Stimulated activated CD4-positive, alpha-beta T cell treated with anti-CD3 and anti-CD28 coated beads, TNF-alpha, amount 100 ng/mL, for 24 hours (primary cell): ENCODE measurements at regions not wholly inside any gene's neighbourhood (a gene's known extent, or its start where the extent isn't known, plus 50 kb on each side); places are given as distances from the start of the nearest gene placed in this dataset.

Experiments used
- DNase-seq, 3 experiments: peaks; one replicate each; pipeline ENCODE4 v3.0.0-alpha.2; 2020; ENCODE audit warnings: low read depth in 3 of 3

DNA sequence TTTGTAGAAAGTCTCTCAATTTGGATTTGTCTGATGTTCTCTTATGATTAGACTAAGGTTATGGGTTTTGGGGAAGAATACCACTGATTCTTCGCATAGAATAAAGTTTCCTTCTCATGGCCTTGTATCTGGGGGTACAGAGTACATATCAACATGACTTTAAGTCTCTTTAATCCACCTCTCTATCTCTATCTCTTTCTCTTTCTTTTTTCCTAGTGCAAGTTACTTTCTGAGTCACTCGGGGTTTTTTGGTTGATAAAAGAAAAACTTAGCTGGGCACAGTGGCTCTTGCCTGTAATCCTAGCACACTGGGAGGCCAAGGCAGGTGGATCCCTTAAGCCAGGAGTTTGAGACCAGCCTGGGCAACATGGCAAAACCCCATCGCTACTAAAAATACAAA, 100.1 kb upstream of the MAP4K3 start:
- DNase-seq = no peak

DNA sequence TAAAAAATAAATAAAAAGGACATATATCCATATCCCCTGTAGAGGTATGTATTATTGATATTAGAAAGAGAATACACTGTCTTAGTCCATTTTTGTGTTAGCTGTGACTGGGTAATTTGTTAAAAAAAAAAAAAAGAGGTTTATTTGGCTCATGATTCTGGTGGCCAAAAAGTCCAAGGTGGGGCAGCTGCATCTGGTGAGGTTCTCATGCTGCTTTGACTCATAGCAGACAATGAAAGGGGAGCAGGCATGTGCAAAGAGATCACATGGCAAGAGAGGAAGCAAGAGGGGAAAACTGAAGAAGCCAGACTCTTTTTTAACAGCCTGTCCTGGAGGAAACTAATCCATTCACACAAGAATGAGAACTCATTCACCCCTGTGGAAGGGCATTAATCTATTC, 101.6 kb upstream of the MAP4K3 start:
- no peak for DNase-seq

DNA sequence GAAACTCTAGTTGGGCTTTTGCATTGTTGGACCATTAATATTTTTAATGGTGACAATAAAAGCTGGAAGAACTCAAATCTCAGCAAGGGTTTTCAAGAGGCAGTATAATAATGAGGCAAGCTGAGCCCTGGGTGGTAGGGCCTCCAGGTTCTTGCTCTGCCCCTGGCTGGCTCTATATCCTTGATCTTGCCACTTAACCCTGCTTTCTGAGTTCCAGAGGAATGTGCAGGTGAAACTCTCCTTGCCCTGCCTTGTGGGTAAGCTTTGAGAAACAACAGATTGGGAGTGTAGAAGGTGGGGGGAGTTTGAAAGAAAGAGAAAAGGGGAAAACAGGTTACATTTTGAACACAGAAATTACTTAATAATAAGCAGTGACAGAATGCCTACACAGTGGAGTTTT, 103.3 kb upstream of the MAP4K3 start:
- DNase-seq = no peak

DNA sequence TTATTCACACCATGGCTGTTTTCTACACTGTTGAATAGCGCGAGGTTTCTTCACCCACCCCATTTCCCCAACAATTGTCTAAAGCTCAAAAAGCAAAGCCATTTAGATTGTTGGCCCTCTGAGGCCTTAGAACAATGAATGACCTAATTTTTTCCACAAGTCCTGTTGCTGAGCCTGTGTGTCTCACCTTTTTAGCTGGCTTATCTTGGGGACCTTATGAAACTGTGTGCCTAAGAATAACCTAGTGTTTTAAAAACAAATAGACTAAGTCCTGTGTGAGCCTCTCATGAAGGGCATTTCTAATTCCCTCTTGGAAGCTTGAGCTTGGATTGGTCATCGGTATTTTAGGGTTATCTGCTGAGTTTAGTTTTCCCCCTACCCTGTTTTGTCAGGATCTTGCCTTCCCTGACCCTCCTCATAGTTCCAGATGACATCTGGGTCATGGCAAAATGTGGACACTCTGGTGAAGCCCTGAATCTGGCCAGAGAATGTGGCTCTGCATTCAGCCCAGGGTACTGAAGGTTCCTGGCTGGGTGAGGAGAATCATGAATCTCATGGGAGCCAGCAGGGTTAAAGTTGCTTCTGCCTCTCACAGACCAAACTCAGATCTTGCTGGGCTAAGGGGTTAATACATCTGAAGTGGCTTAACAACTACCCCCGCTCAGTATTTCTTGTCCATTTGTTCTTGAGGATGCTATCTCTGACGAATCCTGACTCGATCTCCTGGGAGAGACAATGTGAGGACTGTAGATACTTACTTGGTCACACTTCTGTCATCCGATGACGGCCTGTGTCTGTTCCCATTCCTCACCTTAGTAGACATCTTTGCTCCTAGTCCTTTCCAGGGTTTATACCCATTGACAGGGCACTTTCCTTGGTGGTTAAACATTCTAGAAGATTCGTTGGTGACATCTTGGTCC, 104.2 kb upstream of the MAP4K3 start:
- no peak for DNase-seq

DNA sequence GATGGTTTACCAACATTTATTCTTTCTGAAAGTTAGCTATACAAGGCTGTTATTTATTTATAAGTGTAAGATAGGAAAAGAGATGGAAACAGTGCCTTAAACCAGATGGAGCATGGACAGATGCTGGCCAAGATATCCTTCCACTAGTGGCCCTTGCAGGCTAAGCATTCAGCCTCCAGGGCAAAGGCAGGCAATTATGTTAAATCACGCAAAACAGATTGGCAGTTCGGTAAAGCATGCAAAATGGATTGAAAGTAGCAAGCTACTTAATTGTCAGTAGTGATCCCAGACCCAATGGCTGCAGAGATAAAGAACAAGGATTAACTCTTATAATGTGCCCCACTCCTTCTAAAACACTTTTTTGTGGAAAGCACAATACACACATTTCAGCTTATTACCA, 105.4 kb upstream of the MAP4K3 start:
- DNase-seq = no peak

DNA sequence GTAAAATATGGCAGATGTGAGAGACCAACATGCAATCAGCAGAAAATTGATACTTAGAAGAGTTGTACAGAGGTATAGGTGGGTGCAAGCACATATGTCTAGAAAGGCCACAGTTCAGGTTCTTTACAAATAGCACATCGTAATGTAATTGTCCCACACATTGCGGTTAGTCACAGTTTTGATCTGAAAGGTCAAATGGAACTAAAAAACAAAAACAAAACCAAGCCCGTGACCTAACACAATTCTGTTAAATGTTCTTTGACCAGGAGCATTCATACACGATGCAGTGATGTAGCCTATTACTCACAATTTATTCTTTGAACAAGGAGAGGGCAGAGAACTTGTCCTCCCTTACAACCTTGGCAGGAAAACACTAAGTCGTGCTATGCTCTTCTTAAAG, 108.9 kb upstream of the MAP4K3 start:
- no peak for DNase-seq

DNA sequence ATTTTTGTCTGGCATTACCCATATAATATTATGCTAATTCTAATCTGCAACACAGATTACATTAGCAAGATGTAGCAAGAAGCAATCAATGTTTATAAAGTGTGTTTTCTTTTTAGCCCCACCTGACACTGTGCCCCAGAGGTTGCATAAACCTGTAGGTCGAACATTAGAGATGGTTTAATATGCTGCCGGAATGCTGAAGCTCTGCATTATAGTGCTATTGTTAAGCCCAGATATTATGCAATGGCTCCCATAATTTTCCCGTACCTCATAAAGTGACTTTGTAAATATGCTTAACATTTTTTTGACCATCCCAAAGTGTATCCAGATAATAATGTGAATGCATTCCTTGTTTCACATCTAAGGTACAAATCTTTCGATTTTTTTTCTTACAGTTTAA, 109.3 kb upstream of the MAP4K3 start:
- no peak for DNase-seq

DNA sequence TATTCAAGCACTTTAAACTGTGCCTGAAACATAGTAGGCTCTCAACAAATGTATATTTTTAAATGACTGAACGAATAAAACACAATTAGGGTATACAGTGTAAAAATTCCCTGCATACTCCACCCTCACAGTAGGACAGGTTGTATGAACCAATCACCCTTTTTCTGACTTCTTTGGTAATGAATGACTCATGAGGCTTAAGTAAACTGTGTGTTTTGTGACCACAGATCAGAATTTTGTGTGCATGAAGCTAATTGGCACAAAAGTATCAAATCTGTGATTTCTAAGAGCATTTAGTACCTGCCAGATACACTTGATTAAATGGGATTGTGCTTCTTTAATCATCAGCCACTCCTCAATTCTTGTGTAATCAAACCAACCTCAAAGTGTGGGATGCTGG, 109.9 kb upstream of the MAP4K3 start:
- DNase-seq = no peak

DNA sequence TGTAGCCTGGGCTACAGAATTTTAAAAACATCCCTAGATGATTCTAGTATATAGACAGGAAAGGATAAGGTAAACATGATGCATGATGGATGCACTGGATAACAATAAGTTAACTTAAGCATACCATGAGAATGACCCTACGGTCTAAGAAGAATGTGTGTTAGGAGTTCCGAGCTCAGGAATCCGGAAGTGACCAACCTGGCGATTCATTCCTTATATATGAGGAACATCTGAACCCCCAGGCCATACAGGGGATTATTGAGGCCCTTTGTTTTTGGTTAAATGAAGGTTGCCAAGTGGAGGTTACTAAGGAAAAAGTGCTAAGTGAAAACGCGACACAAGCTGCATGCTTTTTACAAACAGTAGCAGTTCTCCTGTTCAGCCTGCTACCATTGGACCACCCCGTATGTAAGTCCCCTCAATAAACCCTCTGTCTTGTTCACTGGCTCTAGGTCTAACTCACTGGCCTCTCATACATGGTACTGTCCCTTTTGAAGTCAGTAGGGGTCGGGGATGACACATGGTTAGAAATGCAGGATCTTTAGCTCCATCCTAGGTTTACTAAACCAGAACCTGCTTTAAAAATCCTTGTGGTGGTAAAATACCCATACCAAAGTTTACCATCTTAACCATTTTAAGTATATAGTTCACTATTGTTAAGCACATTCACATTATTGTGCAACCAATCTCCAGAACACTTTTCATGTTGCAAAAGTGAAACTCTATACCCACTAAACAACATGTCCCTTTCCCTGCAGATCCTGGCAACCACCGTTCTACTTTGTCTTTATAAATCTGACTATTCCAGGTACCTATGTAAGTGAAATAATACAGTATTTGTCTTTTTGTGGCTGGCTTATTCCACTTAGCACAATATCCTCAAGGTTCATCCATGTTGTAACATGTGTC, 111.0 kb upstream of the MAP4K3 start:
- DNase-seq = no peak

DNA sequence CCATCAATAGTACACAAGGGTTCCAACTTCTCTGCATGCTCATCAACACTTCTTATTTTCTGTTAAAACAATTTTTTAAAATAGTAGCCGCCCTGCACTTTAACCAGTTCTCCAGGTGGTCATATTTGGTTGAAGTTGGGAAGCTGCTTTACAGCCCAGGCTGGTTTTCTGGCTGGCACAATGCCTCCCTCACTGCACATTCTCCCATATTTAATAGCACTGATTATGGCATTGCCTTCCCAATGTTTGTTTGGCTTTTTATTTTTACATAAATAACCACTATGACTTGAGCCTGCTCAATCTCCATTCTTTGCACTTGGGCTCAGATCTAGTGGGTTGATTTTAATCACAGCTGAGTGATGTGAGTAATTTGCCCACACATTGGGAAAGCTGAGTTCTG, 111.9 kb upstream of the MAP4K3 start:
- DNase-seq = no peak

DNA sequence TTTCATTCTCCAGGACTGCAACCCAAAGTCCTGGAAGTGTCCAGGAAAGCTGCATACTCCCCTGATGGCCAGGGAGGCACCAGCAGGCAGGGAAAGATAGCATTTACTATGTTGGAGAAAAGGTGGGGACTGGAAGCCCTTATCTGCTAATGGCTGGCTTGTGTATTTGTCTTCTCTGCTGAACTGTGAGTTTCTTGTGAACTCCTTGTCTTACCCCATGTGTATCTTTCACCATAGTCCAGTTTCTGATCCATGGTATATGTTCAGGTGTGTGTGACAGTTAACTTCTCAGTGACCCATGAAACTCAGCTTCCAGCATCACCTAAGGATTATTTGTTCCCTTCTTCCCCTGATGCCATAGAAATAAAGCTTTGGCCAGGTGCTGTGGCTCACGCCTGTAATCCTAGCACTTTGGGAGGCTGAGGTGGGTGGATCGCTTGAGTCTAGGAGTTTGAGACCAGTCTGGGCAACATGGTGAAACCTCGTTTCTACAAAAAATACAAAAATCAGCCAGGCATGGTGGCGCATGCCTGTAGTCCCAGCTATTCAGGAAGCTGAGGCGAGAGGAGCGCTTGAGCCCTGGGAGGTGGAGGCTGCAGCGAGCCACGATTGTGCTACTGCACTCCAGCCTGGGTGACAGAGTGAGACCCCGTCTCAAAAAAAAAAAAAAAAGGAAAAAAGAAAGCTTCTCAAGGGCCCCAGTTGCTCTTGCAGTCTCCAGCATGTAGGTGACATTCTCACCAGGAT, 112.8 kb upstream of the MAP4K3 start:
- no peak for DNase-seq

DNA sequence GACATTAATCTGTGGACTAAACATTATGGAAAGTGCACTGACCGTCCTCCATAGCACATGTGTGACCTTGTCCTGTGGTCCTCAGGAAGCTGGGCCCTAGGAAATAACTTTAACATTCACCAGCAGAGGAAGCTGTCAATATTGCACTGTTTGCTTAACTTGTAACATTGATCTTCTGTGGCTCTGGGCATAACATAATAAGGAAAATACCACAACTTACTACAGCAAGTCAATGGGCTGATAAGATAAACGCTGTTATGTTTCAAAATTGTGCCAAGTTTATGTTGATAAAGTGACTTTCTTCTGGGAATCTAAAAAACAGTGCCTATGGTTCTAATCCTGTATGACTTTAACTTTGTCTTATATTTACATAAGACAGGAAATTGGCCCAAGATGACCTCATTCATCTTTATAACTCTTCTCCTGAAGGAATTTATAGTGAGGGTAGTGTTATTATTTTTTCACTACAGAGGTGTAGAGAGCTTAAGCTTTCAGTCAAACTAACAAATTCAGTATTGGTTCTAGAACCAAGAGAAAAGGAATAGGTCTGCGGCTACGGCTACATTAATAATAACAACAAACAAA, 113.7 kb upstream of the MAP4K3 start:
- DNase-seq = no peak

DNA sequence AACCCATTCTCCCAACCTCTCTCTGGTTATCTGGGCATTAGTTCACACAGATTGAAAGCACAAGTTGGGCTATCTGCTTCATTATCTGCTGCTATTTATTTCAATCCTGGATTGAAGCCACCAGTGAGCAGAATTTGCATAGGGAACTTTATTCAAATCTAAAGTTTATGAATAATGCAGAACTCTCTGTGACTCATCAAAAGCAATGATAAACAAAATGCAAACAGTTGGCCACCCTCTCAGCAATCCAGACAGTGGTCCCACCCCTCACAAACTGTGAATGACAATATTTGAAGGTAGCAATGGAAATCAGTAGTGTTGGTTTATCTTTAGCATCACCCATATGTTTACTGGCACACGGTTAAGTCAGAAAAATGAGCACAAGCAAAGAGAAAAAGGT, 106.8 kb upstream of the TMEM178A start:
- DNase-seq = no peak

DNA sequence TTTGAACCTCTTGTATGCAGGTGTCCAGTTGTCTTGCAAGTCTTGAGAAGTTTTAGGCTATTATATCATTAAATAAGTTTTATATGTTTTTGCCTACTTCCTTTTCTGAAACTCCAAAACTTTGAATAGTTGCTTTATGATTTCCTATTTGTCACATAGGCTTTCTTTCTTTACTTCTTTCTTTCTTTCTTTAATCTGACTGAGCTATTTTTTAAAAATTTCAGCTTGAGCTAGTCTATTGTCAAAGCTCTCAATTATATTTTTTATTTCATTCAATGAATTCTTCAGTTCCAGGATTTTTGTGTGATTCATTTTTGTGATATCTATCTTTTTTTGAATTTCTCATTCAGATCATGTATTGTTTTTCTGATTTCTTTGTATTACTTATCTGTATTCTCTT, 102.1 kb upstream of the TMEM178A start:
- no peak for DNase-seq

DNA sequence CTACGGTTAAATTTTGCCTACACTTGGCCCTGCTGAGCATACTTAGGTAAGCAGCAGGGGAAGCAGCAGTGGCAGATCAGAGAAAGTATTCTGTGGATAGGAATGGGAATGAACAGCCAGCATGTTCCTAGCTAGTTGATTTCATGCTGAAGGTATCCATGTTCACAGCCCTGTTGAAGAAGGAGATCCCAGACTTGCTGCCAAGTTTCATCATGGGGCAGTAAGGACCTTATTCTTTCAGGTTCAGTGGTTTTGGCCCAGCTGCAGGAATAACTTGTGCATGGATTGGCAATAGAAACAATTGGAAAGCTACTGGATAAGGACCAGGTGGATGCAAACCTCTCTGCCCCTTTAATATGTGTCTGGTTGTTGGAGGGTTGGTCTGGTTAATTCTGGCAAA, 98.2 kb upstream of the TMEM178A start:
- DNase-seq = no peak

DNA sequence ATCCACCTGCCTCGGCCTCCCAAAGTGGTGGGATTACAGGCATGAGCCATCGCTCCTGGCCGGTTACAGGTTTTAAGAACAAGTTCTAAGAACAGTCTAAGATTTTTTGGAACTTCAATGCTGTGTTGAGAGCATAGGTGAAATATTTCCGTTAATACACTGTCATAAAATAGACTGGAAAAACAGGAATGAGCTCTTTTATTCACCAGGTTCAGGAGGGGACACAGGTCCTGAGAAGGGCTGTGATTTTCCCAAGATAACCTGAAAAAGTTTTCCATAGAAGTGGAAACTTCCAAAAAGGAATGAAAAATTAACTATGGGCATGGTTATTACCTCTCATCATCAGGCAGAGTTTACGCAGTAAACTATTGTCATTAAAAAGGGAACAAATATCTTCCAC, 97.6 kb upstream of the TMEM178A start:
- no peak for DNase-seq

DNA sequence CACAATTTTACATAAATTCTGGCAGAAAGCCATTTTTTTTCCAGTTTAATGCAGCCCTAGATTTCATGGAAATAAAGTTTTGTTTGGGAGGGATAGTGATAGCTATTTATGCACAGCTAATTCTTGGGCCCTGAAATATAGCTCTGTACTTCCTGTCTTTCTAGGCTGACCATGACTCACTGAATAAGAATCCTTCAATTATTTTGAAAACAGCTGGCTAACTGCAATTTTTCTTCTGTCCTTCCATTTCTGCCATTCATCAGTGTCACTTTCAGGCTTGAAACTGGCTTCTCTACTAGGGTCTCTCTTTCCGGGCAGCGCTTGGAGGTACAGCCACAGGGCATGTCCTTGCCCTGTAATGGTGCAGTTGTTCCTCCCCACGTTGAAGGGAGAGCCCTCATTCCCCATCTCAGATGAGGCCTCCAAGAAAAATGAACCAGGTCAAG, 97.1 kb upstream of the TMEM178A start:
- no peak for DNase-seq

DNA sequence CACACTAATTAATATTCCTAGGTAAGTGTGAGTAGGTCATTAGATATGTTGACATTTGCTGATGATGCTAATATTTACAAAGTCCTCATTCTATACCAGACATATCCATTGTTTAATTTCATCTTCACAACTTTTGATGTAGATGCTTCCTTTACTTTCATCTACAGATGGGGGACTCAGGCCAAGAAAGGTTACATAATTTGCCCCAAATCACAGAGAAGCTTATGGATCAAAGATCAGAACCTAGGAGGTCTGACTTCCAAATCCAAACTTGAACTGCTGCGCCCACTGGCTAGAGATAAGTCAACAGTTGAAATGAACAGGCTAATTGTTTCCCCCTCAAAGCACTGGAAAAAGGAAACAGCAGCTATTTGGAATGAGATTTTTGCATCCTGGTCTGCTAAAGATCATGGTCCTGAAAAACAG, 95.6 kb upstream of the TMEM178A start:
- no peak for DNase-seq

DNA sequence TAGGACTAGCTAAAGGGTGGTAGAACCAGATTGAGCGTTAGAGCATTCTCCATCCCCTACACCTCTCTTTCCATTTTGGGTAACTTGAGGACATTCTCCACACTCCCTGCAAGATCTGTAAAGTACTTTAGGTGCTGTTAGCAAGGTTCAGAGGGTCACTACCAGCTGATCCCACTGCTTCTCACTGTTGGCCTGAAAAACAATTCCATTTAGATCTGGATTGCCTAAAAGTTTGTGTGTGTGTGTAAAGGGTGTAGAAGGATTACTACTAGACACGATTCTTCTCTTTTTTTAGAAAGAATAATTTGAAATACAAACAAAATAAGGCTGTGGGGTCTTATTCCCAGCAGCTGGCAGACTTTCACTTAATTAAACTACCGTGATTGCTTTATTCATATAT, 95.1 kb upstream of the TMEM178A start:
- no peak for DNase-seq

DNA sequence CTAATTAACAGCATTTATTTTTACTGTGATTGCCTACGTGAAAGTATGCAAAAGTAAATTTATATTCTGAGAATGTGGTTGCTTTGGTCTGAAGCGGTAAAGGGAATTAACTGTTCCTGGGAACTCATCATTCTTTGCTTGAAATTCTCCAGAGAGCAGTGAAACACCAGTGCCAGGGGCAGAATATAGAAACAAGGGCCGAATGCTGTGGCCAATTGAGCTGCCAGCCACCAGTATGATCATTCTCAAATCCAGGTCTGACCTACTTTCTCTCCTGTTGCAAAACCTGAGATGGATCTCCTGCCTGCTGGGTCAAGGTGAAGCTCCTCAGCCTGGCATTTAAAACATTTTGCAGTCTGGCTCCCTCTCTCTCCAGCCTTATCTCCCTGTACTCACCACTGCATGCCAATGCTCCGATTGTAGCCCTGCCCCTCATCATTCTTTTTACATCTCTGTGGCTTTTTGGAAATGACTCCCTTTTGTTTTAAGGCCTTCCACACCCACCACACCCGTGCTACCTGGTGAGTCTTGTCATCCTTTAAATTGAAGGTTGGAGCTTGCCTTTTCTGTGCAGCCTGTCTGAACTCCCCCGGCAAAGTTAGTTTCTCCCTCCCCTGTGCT, 94.5 kb upstream of the TMEM178A start:
- no peak for DNase-seq

DNA sequence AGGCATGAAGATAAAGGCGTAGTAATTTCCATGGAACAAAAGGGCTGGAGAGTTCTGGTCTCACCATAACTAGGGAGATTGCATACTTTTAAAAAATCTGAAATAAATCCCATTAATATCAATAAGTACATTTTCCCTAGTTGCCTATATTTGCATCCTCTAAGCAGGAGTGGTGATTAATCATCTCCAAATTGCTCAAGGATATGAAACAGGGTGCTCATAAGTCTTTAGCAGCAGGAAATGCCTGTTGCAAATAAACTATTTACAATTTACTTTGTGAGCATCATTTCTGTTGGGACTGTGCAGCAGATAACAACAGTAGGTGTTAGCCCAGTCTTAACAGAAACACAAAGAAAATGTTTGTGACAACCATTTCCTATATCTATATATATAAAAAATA, 92.4 kb upstream of the TMEM178A start:
- no peak for DNase-seq
